PC-9 (cell line): ENCODE measurements at regions not wholly inside any gene's neighbourhood (a gene's known extent, or its start where the extent isn't known, plus 50 kb on each side); places are given as distances from the start of the nearest gene placed in this dataset.
A peak's percentile ranks its signal among the peaks of the same experiment; 100 is the strongest.

Experiments used
- BruUV-seq: library from RNA; stranded (reverse); fragments of 400-500 nt; replicated peaks from 2 replicates; lab custom pipeline; 2021; lab: Mats Ljungman, UMichigan
- CTCF ChIA-PET: fragments of 300-600 bp; sonication (Branson Sonifier 250); formaldehyde crosslinking; loops from one replicate; lab custom pipeline; 2022; ENCODE audit warnings: antibody characterized with exemption; lab: Charles Lee
- POLR2A ChIA-PET: fragments of 300-600 bp; sonication (Branson Sonifier 250); formaldehyde crosslinking; loops from one replicate; lab custom pipeline; 2022; ENCODE audit warnings: antibody characterized with exemption; ENCODE audit not compliant: unreplicated experiment; lab: Charles Lee
- DNase-seq, 2 experiments: peaks; one replicate each; pipeline versions ENCODE4 v3.0.0 to v3.0.0-alpha.2; 2015 to 2022; ENCODE audit warnings: mixed read lengths in 1 of 2
- H2AFZ ChIP-seq: fragments of 200-600 bp; sonication (generic); 2 replicates; pipeline ENCODE4 v1.8.1; 2017; ENCODE audit warnings: antibody characterized with exemption
- H3F3A ChIP-seq: fragments of 200-600 bp; sonication (generic); 2 replicates; pipeline ENCODE4 v1.8.1; 2017; ENCODE audit warnings: antibody characterized with exemption, mild to moderate bottlenecking, low read depth; ENCODE audit not compliant: insufficient read depth
- H3K27ac ChIP-seq: fragments of 200-600 bp; sonication (generic); 2 replicates; pipeline ENCODE4 v1.6.1; 2016; ENCODE audit warnings: mixed run types
- H3K27me3 ChIP-seq: fragments of 200-600 bp; sonication (generic); 2 replicates; pipeline ENCODE4 v1.6.1; 2016; ENCODE audit warnings: low read depth, mixed run types; ENCODE audit not compliant: insufficient read depth
- H3K36me3 ChIP-seq: fragments of 200-600 bp; sonication (generic); 2 replicates; pipeline ENCODE4 v1.6.1; 2016; ENCODE audit warnings: low read depth, mixed run types
- H3K4me1 ChIP-seq: fragments of 200-600 bp; sonication (generic); replicated peaks from 2 replicates; pipeline ENCODE4 v1.6.1; 2016; ENCODE audit warnings: mixed run types; ENCODE audit not compliant: insufficient read depth
- H3K4me2 ChIP-seq: fragments of 200-600 bp; sonication (generic); 2 replicates; pipeline ENCODE4 v1.6.1; 2017; ENCODE audit warnings: mixed run types
- H3K4me3 ChIP-seq: fragments of 200-600 bp; sonication (generic); 2 replicates; pipeline ENCODE4 v1.6.1; 2016; ENCODE audit warnings: mixed run types
- H3K79me2 ChIP-seq: fragments of 200-600 bp; sonication (generic); 2 replicates; pipeline ENCODE4 v1.6.1; 2017; ENCODE audit warnings: low read depth, mixed run types
- H3K9me2 ChIP-seq: fragments of 200-600 bp; sonication (generic); 2 replicates; pipeline ENCODE4 v1.8.1; 2017; ENCODE audit warnings: mild to moderate bottlenecking; ENCODE audit not compliant: insufficient read depth
- H3K9me3 ChIP-seq: fragments of 200-600 bp; sonication (generic); 2 replicates; pipeline ENCODE4 v1.8.1; 2016; ENCODE audit warnings: low read depth; ENCODE audit not compliant: insufficient read depth
- H4K20me1 ChIP-seq: fragments of 200-600 bp; sonication (generic); 2 replicates; pipeline ENCODE4 v1.8.1; 2017; ENCODE audit not compliant: insufficient read depth
- CTCF ChIP-seq: fragments of 200-600 bp; sonication (generic); conservative IDR thresholded peaks from 2 replicates; pipeline ENCODE4 v1.6.1; 2017; ENCODE audit warnings: mixed run types, antibody characterized with exemption, mild to moderate bottlenecking, moderate library complexity
- EZH2 ChIP-seq: fragments of 200-600 bp; sonication (generic); IDR thresholded peaks from 2 replicates; pipeline ENCODE4 v1.8.0; 2017; ENCODE audit warnings: antibody characterized with exemption, low read depth
- intact Hi-C: fragments of 100-400 bp; cut with micrococcal nuclease; formaldehyde crosslinking; loops from one replicate; pipeline ENCODE4 v1.10.0; 2022; ENCODE audit not compliant: unreplicated experiment

- Histone ChIP-seq H3F3A (no peaks in the 10 kb centered on the region), H3K27me3 (peaks cover 9% of the 10 kb centered on the region), H3K9me2 (no peaks in the 10 kb centered on the region), H3K4me2 (no peak overlapping the region), H2AFZ (no peak overlapping the region), H3K27ac (no peak overlapping the region), H3K79me2 (no peaks in the 10 kb centered on the region), H4K20me1 (no peaks in the 10 kb centered on the region), H3K4me1 (no peaks in the 10 kb centered on the region), H3K9me3 (no peaks in the 10 kb centered on the region), H3K36me3 (no peaks in the 10 kb centered on the region), H3K4me3 (no peak overlapping the region)
- ChIA-PET POLR2A (no interaction called here), CTCF (no interaction called here)
- intact Hi-C loops = no loop called here
- TF ChIP-seq CTCF (no peak), EZH2 (no peak)
- BruUV-seq = no TSS peak
- DNase-seq = peak in 1 of 2 experiments; percentile 1
Measured at GRCh38 chr10:129161150-129161549, 305.9 kb upstream of the MGMT start.

GRCh38 chr10:129163531-129163930 lies 303.5 kb upstream of the MGMT start:
- DNase-seq = no peak
- Histone ChIP-seq H2AFZ (no peak overlapping the region), H3K4me2 (no peak overlapping the region)

GRCh38 chr10:129165076-129165720 lies 301.8 kb upstream of the MGMT start:
- Histone ChIP-seq H3K36me3 (no peaks in the 10 kb centered on the region), H3K9me3 (no peaks in the 10 kb centered on the region), H3K27me3 (peaks cover 9% of the 10 kb centered on the region), H2AFZ (no peak overlapping the region), H3K27ac (no peak overlapping the region), H3F3A (no peaks in the 10 kb centered on the region), H3K9me2 (no peaks in the 10 kb centered on the region), H3K4me1 (no peaks in the 10 kb centered on the region), H4K20me1 (no peaks in the 10 kb centered on the region), H3K79me2 (no peaks in the 10 kb centered on the region), H3K4me3 (no peak overlapping the region), H3K4me2 (no peak overlapping the region)
- DNase-seq = no peak
- BruUV-seq = no TSS peak
- TF ChIP-seq CTCF (no peak), EZH2 (no peak)
- ChIA-PET CTCF (no interaction called here), POLR2A (no interaction called here)
- intact Hi-C loops = no loop called here

More at GRCh38 chr10:129163531-129163930, 303.5 kb upstream of the MGMT start:
- ChIA-PET CTCF (no interaction called here), POLR2A (no interaction called here)
- H3K27ac ChIP-seq = no peak overlapping the region
- H3K36me3 ChIP-seq = no peaks in the 10 kb centered on the region
- no peaks in the 10 kb centered on the region for H3K79me2 ChIP-seq
- H3K27me3 ChIP-seq = peaks cover 9% of the 10 kb centered on the region
- H3K9me2 ChIP-seq = no peaks in the 10 kb centered on the region
- no peaks in the 10 kb centered on the region for H3K9me3 ChIP-seq
- H3K4me1 ChIP-seq = no peaks in the 10 kb centered on the region
- intact Hi-C loops = no loop called here
- H4K20me1 ChIP-seq = no peaks in the 10 kb centered on the region
- no peak overlapping the region for H3K4me3 ChIP-seq
- H3F3A ChIP-seq = no peaks in the 10 kb centered on the region
- BruUV-seq = no TSS peak
- TF ChIP-seq EZH2 (no peak), CTCF (no peak)
